ACC112 (cell line): ENCODE measurements at regions not wholly inside any gene's neighbourhood (a gene's known extent, or its start where the extent isn't known, plus 50 kb on each side); places are given as distances from the start of the nearest gene placed in this dataset.

Source experiments
- H2AFZ ChIP-seq: fragments of 200-600 bp; sonication (generic); one replicate; pipeline ENCODE4 v1.6.0; 2017; ENCODE audit warnings: antibody characterized with exemption, low read length; ENCODE audit not compliant: unreplicated experiment
- H3K27ac ChIP-seq: fragments of 200-600 bp; sonication (generic); 2 replicates; pipeline ENCODE4 v1.5.1; 2014; ENCODE audit warnings: low read depth, mild to moderate bottlenecking, antibody characterized with exemption, low read length, moderate library complexity
- H3K27me3 ChIP-seq: fragments of 200-600 bp; sonication (generic); 2 replicates; pipeline ENCODE4 v1.6.1; 2014; ENCODE audit warnings: mild to moderate bottlenecking, antibody characterized with exemption, low read length, moderate library complexity, mixed read lengths; ENCODE audit not compliant: insufficient read depth
- H3K36me3 ChIP-seq: fragments of 200-600 bp; sonication (generic); 2 replicates; pipeline ENCODE4 v1.6.1; 2016; ENCODE audit warnings: mild to moderate bottlenecking, antibody characterized with exemption, low read length, moderate library complexity, mixed read lengths; ENCODE audit not compliant: insufficient read depth
- H3K4me1 ChIP-seq: fragments of 200-600 bp; sonication (generic); one replicate; pipeline ENCODE4 v1.6.1; 2016; ENCODE audit warnings: low read length, mixed read lengths; ENCODE audit not compliant: insufficient read depth, unreplicated experiment, control insufficient read depth
- H3K4me3 ChIP-seq: fragments of 200-600 bp; sonication (generic); 2 replicates; pipeline ENCODE4 v1.5.1; 2014; ENCODE audit warnings: mild to moderate bottlenecking, low read depth, low read length
- H3K79me2 ChIP-seq: fragments of 200-600 bp; sonication (generic); one replicate; pipeline ENCODE4 v1.6.0; 2016; ENCODE audit warnings: low read length; ENCODE audit not compliant: control insufficient read depth, unreplicated experiment, insufficient read depth

- Histone ChIP-seq H3K4me3 (no peak overlapping the region), H3K4me1 (peaks cover 34% of the 10 kb centered on the region), H3K36me3 (no peaks in the 10 kb centered on the region), H3K27me3 (no peaks in the 10 kb centered on the region), H3K79me2 (no peaks in the 10 kb centered on the region), H2AFZ (peak overlapping the region; percentile 2), H3K27ac (no peak overlapping the region)
These were observed 193.9 kb upstream of the SEMA3C start for GRCh38 chr7:81112731-81113130.

- H3K36me3 ChIP-seq: no peaks in the 10 kb centered on the region
- H2AFZ ChIP-seq: no peak overlapping the region
- H3K27ac ChIP-seq: peak overlapping the region; percentile 12; the same call in 1 of the 2 replicates
These were observed 193.1 kb upstream of the SEMA3C start for GRCh38 chr7:81111781-81112540.

GRCh38 chr7:81111358-81111757 is 192.5 kb upstream of the SEMA3C start:
- peak overlapping the region; percentile 35 for H3K4me3 ChIP-seq

More at GRCh38 chr7:81111781-81112540, 193.1 kb upstream of the SEMA3C start:
- Histone ChIP-seq H3K79me2 (no peaks in the 10 kb centered on the region), H3K4me1 (peaks cover 34% of the 10 kb centered on the region), H3K4me3 (peak overlapping the region; percentile 35; the same call in 1 of the 2 replicates), H3K27me3 (no peaks in the 10 kb centered on the region)

GRCh38 chr7:81110673-81111072 is 191.8 kb upstream of the SEMA3C start:
- Histone ChIP-seq H3K4me3 (no peak overlapping the region), H3K79me2 (no peaks in the 10 kb centered on the region), H3K4me1 (peaks cover 34% of the 10 kb centered on the region), H3K27ac (peak overlapping the region; percentile 51), H2AFZ (peak overlapping the region; percentile 51), H3K36me3 (no peaks in the 10 kb centered on the region), H3K27me3 (no peaks in the 10 kb centered on the region)

More at GRCh38 chr7:81111358-81111757, 192.5 kb upstream of the SEMA3C start:
- Histone ChIP-seq H3K27ac (peak overlapping the region; percentile 51), H3K27me3 (no peaks in the 10 kb centered on the region), H3K36me3 (no peaks in the 10 kb centered on the region), H3K79me2 (no peaks in the 10 kb centered on the region), H3K4me1 (peaks cover 34% of the 10 kb centered on the region), H2AFZ (peak overlapping the region; percentile 51)

GRCh38 chr7:81098213-81098612 is 179.4 kb upstream of the SEMA3C start:
- no peaks in the 10 kb centered on the region for H3K27me3 ChIP-seq
- H3K4me1 ChIP-seq: peaks cover 23% of the 10 kb centered on the region
- peak overlapping the region; percentile 63 for H3K4me3 ChIP-seq
- H3K79me2 ChIP-seq: no peaks in the 10 kb centered on the region
- peak overlapping the region; percentile 93 for H2AFZ ChIP-seq
- peak overlapping the region; percentile 34 for H3K27ac ChIP-seq
- H3K36me3 ChIP-seq: no peaks in the 10 kb centered on the region

GRCh38 chr7:81094952-81095351 is 176.1 kb upstream of the SEMA3C start:
- Histone ChIP-seq H3K36me3 (no peaks in the 10 kb centered on the region), H2AFZ (peak overlapping the region; percentile 39), H3K27me3 (no peaks in the 10 kb centered on the region), H3K4me1 (peaks cover 23% of the 10 kb centered on the region), H3K27ac (no peak overlapping the region), H3K79me2 (no peaks in the 10 kb centered on the region), H3K4me3 (peak overlapping the region; percentile 22; the same call in 1 of the 2 replicates)

GRCh38 chr7:81081616-81082015 is 162.8 kb upstream of the SEMA3C start:
- no peaks in the 10 kb centered on the region for H3K79me2 ChIP-seq
- no peaks in the 10 kb centered on the region for H3K36me3 ChIP-seq
- no peak overlapping the region for H2AFZ ChIP-seq
- H3K27me3 ChIP-seq: no peaks in the 10 kb centered on the region
- H3K27ac ChIP-seq: no peak overlapping the region
- H3K4me1 ChIP-seq: no peaks in the 10 kb centered on the region
- H3K4me3 ChIP-seq: no peak overlapping the region

- no peaks in the 10 kb centered on the region for H3K4me1 ChIP-seq
- no peak overlapping the region for H3K27ac ChIP-seq
- no peak overlapping the region for H2AFZ ChIP-seq
- no peaks in the 10 kb centered on the region for H3K27me3 ChIP-seq
- H3K79me2 ChIP-seq: no peaks in the 10 kb centered on the region
- no peaks in the 10 kb centered on the region for H3K36me3 ChIP-seq
- no peak overlapping the region for H3K4me3 ChIP-seq
These were observed 161.7 kb upstream of the SEMA3C start for GRCh38 chr7:81080553-81080952.

GRCh38 chr7:81079746-81080145 is 160.9 kb upstream of the SEMA3C start:
- no peak overlapping the region for H3K4me3 ChIP-seq
- H3K36me3 ChIP-seq: no peaks in the 10 kb centered on the region
- H3K27ac ChIP-seq: no peak overlapping the region
- no peaks in the 10 kb centered on the region for H3K79me2 ChIP-seq
- no peak overlapping the region for H2AFZ ChIP-seq
- H3K4me1 ChIP-seq: no peaks in the 10 kb centered on the region
- H3K27me3 ChIP-seq: no peaks in the 10 kb centered on the region

GRCh38 chr7:81075150-81075549 is 156.3 kb upstream of the SEMA3C start:
- Histone ChIP-seq H3K4me1 (no peaks in the 10 kb centered on the region), H3K27ac (no peak overlapping the region), H3K27me3 (no peaks in the 10 kb centered on the region), H3K79me2 (no peaks in the 10 kb centered on the region), H3K36me3 (no peaks in the 10 kb centered on the region), H2AFZ (no peak overlapping the region), H3K4me3 (no peak overlapping the region)

GRCh38 chr7:81074406-81074805 is 155.6 kb upstream of the SEMA3C start:
- no peak overlapping the region for H3K27ac ChIP-seq
- no peaks in the 10 kb centered on the region for H3K36me3 ChIP-seq
- no peak overlapping the region for H2AFZ ChIP-seq
- no peaks in the 10 kb centered on the region for H3K4me1 ChIP-seq
- H3K79me2 ChIP-seq: no peaks in the 10 kb centered on the region
- no peak overlapping the region for H3K4me3 ChIP-seq
- H3K27me3 ChIP-seq: no peaks in the 10 kb centered on the region
